ENCODE measurements at regions not wholly inside any gene's neighbourhood (a gene's known extent, or its start where the extent isn't known, plus 50 kb on each side); places are given as distances from the start of the nearest gene placed in this dataset.

GRCh38 chrX:14352511-14352910, 176.8 kb upstream of the GLRA2 start:
- TF ChIP-seq, protein P1, sequence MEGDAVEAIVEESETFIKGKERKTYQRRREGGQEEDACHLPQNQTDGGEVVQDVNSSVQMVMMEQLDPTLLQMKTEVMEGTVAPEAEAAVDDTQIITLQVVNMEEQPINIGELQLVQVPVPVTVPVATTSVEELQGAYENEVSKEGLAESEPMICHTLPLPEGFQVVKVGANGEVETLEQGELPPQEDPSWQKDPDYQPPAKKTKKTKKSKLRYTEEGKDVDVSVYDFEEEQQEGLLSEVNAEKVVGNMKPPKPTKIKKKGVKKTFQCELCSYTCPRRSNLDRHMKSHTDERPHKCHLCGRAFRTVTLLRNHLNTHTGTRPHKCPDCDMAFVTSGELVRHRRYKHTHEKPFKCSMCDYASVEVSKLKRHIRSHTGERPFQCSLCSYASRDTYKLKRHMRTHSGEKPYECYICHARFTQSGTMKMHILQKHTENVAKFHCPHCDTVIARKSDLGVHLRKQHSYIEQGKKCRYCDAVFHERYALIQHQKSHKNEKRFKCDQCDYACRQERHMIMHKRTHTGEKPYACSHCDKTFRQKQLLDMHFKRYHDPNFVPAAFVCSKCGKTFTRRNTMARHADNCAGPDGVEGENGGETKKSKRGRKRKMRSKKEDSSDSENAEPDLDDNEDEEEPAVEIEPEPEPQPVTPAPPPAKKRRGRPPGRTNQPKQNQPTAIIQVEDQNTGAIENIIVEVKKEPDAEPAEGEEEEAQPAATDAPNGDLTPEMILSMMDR (IDR thresholded peaks at IDR 0.05; ENCODE audit: extremely low read depth in 1 of 2, insufficient read depth in 1 of 2, low read depth in 1 of 2, low read length in 2 of 2) = no peak
- TF ChIP-seq POLR2A (IDR thresholded peaks at IDR 0.05; ENCODE audit: low read depth, low read length) = no peak
- no peak for TF ChIP-seq POLR2AphosphoS5 (IDR thresholded peaks at IDR 0.05; ENCODE audit: insufficient read depth, low read depth, low read length)
- no peak for TF ChIP-seq EZH2 (IDR thresholded peaks at IDR 0.05; ENCODE audit: borderline replicate concordance, low read depth, low read length, severe bottlenecking)
- no peak for TF ChIP-seq GATA2 (IDR thresholded peaks at IDR 0.05; ENCODE audit: insufficient read depth, insufficient read length, low read depth, low read length)
- TF ChIP-seq MYC (IDR thresholded peaks at IDR 0.05; ENCODE audit: low read depth, low read length) = no peak

All from endothelial cell of umbilical vein (primary cell).